ENCODE measurements at regions not wholly inside any gene's neighbourhood (a gene's known extent, or its start where the extent isn't known, plus 50 kb on each side); places are given as distances from the start of the nearest gene placed in this dataset.

- TF ChIP-seq ELF4 (IDR thresholded peaks at IDR 0.05) = no peak
- TF ChIP-seq FOXK2 (IDR thresholded peaks at IDR 0.05) = no peak
- TF ChIP-seq HDGF (IDR thresholded peaks at IDR 0.05; ENCODE audit: borderline replicate concordance) = no peak
- TF ChIP-seq NFRKB (IDR thresholded peaks at IDR 0.05) = no peak
- no peak for TF ChIP-seq SUZ12 (IDR thresholded peaks at IDR 0.05)
- TF ChIP-seq TARDBP (IDR thresholded peaks at IDR 0.05) = no peak
- TF ChIP-seq FOXM1 (IDR thresholded peaks at IDR 0.05; ENCODE audit: borderline replicate concordance) = no peak
- TF ChIP-seq ARNT (IDR thresholded peaks at IDR 0.05) = no peak
- no peak for TF ChIP-seq PKNOX1 (IDR thresholded peaks at IDR 0.05)
These were observed 171.8 kb upstream of the PWP1 start for GRCh38 chr12:107513636-107514400.
